Liver (tissue), 7 donors: ENCODE measurements at regions not wholly inside any gene's neighbourhood (a gene's known extent, or its start where the extent isn't known, plus 50 kb on each side); places are given as distances from the start of the nearest gene placed in this dataset.

Source experiments
- DNase-seq: peaks from one replicate; pipeline ENCODE4 v3.0.0-alpha.2; 2017; ENCODE audit warnings: low spot score
- H3K27ac ChIP-seq, 2 donors: one replicate each; pipeline ENCODE4 v1.7.0; 2013; ENCODE audit warnings: inconsistent platforms in 2 of 2, low read length in 2 of 2, control low read depth in 1 of 2, low read depth in 1 of 2, mild to moderate bottlenecking in 1 of 2
- H3K27me3 ChIP-seq, 4 donors: one replicate each; pipeline versions ENCODE4 v1.6.1 to v1.7.0; 2013; ENCODE audit warnings: low read length in 3 of 4, inconsistent platforms in 1 of 4, mild to moderate bottlenecking in 1 of 4, moderate library complexity in 1 of 4; ENCODE audit not compliant: control insufficient read depth in 4 of 4, insufficient read depth in 4 of 4
- H3K36me3 ChIP-seq, 4 donors: one replicate each; pipeline versions ENCODE4 v1.6.1 to v1.7.0; 2013; ENCODE audit warnings: low read length in 3 of 4, mild to moderate bottlenecking in 3 of 4, low read depth in 1 of 4, moderate library complexity in 1 of 4; ENCODE audit not compliant: control insufficient read depth in 4 of 4, insufficient read depth in 3 of 4
- H3K4me1 ChIP-seq, 4 donors: one replicate each; pipeline versions ENCODE4 v1.6.1 to v1.7.0; 2013; ENCODE audit warnings: low read length in 3 of 4, mild to moderate bottlenecking in 3 of 4, moderate library complexity in 1 of 4; ENCODE audit not compliant: control insufficient read depth in 4 of 4, insufficient read depth in 4 of 4
- H3K4me3 ChIP-seq, 3 donors: one replicate each; pipeline versions ENCODE4 v1.6.1 to v1.7.0; 2013; ENCODE audit warnings: low read length in 3 of 3, control low read depth in 1 of 3, low read depth in 1 of 3, mild to moderate bottlenecking in 1 of 3
- H3K9ac ChIP-seq, 2 donors: one replicate each; pipeline ENCODE4 v1.7.0; 2013; ENCODE audit warnings: low read length in 2 of 2, mild to moderate bottlenecking in 2 of 2, moderate library complexity in 2 of 2, control low read depth in 1 of 2, low read depth in 1 of 2
- H3K9me3 ChIP-seq, 4 donors: one replicate each; pipeline versions ENCODE4 v1.6.1 to v1.7.0; 2013; ENCODE audit warnings: low read length in 3 of 4; ENCODE audit not compliant: control insufficient read depth in 4 of 4
- EGR1 ChIP-seq, 2 donors: IDR thresholded peaks; 2 replicates each; pipeline ENCODE4 v1.6.1; 2016 to 2018; ENCODE audit warnings: antibody characterized with exemption in 2 of 2, low read depth in 2 of 2
- GABPA ChIP-seq, 2 donors: IDR thresholded peaks in 1 of 2; conservative IDR thresholded peaks in 1 of 2; 2 replicates each; pipeline ENCODE4 v1.6.1; 2016; ENCODE audit warnings: antibody characterized with exemption in 2 of 2, mild to moderate bottlenecking in 1 of 2, moderate library complexity in 1 of 2
- JUND ChIP-seq, 2 donors: IDR thresholded peaks; 2 replicates each; pipeline ENCODE4 v1.6.1; 2016; ENCODE audit warnings: antibody characterized with exemption in 2 of 2
- RAD21 ChIP-seq, 2 donors: IDR thresholded peaks; 2 replicates each; pipeline ENCODE4 v1.6.1; 2016; ENCODE audit warnings: antibody characterized with exemption in 2 of 2, mild to moderate bottlenecking in 2 of 2
- RXRA ChIP-seq, 2 donors: IDR thresholded peaks; 2 replicates each; pipeline ENCODE4 v1.6.1; 2017 to 2018; ENCODE audit warnings: antibody characterized with exemption in 2 of 2, mild to moderate bottlenecking in 1 of 2
- TAF1 ChIP-seq: conservative IDR thresholded peaks from 2 replicates; pipeline ENCODE4 v1.6.1; 2016; ENCODE audit warnings: antibody characterized with exemption, mild to moderate bottlenecking
- YY1 ChIP-seq: IDR thresholded peaks from 2 replicates; pipeline ENCODE4 v1.6.1; 2016; ENCODE audit warnings: antibody characterized with exemption, mild to moderate bottlenecking
- WGBS: extraction: QIAGEN DNeasy Blood & Tissue Kit; methylation state at CpG from one replicate; pipeline ENCODE4 v1.1.7; 2013; 5-methylcytosine and 5-hydroxymethylcytosine counted together
- TF ChIP-seq, protein P1 (sequence below): IDR thresholded peaks from 2 replicates; pipeline ENCODE4 v1.6.1; 2016; ENCODE audit warnings: antibody characterized with exemption
- TF ChIP-seq, protein P2 (sequence below): IDR thresholded peaks from 2 replicates; pipeline ENCODE4 v1.6.1; 2016; ENCODE audit warnings: antibody characterized with exemption
- TF ChIP-seq, protein P3 (sequence below): IDR thresholded peaks from 2 replicates; pipeline ENCODE4 v1.6.1; 2016; ENCODE audit warnings: antibody characterized with exemption
- TF ChIP-seq, protein P4 (sequence below): IDR thresholded peaks from 2 replicates; pipeline ENCODE4 v1.6.1; 2016; ENCODE audit warnings: antibody characterized with exemption, mild to moderate bottlenecking
- donor health status: healthy.
- donor health status: healthy.
- donor health status: healthy.
- donor health status: healthy.

DNA sequence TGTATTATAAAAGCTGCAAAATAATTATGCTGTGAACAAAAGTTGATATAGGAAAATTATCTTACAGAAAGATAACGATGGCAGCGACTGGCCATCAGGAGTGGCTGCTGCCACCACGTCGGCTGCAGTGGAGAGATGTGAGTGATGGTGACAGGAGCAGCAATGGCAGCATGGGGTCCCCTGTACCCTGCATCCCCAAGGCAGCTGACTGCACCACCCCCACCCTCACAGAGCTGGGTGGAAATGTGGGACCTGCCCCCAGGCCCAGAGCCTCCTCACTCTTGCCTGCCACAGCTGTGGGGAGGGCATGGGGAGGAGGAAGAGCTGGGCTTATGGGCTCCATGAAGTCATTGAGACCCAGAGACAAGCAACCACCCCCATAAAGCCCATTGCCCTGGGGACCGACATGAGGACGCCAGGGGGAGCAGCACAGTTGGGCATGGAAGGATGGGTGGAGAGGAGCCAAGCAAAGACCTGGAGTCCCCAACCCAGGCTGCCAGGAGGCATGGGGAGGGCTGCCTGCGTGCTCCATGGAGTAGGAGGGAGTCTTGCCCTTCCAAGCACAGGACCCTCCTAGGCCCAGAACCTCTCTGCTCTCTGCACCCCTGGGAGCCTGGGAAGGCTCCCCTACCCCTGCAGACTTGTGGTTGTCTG is 1090.5 kb downstream of the PCDH18 start:
- no peak for DNase-seq
- Histone ChIP-seq H3K27me3 (no peaks in the 10 kb centered on the region), H3K9ac (no peak overlapping the region), H3K36me3 (no peaks in the 10 kb centered on the region), H3K4me1 (no peaks in the 10 kb centered on the region), H3K27ac (no peak overlapping the region), H3K4me3 (no peak overlapping the region), H3K9me3 (no peaks in the 10 kb centered on the region)
- 86% methylated on average over 7 of the region's 7 CpGs for WGBS
- TF ChIP-seq, protein P1, sequence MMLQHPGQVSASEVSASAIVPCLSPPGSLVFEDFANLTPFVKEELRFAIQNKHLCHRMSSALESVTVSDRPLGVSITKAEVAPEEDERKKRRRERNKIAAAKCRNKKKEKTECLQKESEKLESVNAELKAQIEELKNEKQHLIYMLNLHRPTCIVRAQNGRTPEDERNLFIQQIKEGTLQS = no peak
- TF ChIP-seq, protein P2, sequence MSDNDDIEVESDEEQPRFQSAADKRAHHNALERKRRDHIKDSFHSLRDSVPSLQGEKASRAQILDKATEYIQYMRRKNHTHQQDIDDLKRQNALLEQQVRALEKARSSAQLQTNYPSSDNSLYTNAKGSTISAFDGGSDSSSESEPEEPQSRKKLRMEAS = no peak
- TF ChIP-seq GABPA (IDR thresholded peaks at IDR 0.05 in 1 of 2, conservative IDR thresholded peaks at IDR 0.05 in 1 of 2) = no peak

DNA sequence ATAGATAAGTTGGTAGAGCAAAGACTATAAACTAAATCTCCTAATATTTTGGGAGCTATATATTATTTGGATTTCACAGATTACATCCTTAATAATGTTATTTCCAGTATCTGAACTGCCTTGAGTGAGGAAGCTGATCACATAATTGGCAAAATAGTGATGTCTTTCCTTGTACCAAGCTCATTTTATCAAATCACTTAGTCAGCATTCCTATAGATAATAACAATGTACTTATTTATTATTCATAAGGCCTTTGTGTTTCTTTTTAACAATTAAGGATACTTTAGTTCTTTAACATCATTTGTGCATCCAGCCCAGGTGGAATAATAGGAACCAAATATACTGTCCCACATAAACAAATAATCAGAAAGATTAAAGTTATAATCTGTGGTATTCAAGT is 1093.6 kb downstream of the PCDH18 start:
- DNase-seq = no peak
- H3K9me3 ChIP-seq = no peaks in the 10 kb centered on the region
- H3K4me1 ChIP-seq = no peaks in the 10 kb centered on the region
- no peak for TF ChIP-seq RXRA (IDR thresholded peaks at IDR 0.05)
- TF ChIP-seq EGR1 (IDR thresholded peaks at IDR 0.05; ENCODE audit: low read depth in 2 of 2) = no peak
- TF ChIP-seq, protein P3, sequence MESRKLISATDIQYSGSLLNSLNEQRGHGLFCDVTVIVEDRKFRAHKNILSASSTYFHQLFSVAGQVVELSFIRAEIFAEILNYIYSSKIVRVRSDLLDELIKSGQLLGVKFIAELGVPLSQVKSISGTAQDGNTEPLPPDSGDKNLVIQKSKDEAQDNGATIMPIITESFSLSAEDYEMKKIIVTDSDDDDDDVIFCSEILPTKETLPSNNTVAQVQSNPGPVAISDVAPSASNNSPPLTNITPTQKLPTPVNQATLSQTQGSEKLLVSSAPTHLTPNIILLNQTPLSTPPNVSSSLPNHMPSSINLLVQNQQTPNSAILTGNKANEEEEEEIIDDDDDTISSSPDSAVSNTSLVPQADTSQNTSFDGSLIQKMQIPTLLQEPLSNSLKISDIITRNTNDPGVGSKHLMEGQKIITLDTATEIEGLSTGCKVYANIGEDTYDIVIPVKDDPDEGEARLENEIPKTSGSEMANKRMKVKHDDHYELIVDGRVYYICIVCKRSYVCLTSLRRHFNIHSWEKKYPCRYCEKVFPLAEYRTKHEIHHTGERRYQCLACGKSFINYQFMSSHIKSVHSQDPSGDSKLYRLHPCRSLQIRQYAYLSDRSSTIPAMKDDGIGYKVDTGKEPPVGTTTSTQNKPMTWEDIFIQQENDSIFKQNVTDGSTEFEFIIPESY = no peak
- TF ChIP-seq JUND (IDR thresholded peaks at IDR 0.05) = no peak
- TF ChIP-seq, protein P4, sequence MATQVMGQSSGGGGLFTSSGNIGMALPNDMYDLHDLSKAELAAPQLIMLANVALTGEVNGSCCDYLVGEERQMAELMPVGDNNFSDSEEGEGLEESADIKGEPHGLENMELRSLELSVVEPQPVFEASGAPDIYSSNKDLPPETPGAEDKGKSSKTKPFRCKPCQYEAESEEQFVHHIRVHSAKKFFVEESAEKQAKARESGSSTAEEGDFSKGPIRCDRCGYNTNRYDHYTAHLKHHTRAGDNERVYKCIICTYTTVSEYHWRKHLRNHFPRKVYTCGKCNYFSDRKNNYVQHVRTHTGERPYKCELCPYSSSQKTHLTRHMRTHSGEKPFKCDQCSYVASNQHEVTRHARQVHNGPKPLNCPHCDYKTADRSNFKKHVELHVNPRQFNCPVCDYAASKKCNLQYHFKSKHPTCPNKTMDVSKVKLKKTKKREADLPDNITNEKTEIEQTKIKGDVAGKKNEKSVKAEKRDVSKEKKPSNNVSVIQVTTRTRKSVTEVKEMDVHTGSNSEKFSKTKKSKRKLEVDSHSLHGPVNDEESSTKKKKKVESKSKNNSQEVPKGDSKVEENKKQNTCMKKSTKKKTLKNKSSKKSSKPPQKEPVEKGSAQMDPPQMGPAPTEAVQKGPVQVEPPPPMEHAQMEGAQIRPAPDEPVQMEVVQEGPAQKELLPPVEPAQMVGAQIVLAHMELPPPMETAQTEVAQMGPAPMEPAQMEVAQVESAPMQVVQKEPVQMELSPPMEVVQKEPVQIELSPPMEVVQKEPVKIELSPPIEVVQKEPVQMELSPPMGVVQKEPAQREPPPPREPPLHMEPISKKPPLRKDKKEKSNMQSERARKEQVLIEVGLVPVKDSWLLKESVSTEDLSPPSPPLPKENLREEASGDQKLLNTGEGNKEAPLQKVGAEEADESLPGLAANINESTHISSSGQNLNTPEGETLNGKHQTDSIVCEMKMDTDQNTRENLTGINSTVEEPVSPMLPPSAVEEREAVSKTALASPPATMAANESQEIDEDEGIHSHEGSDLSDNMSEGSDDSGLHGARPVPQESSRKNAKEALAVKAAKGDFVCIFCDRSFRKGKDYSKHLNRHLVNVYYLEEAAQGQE = no peak
- TF ChIP-seq RAD21 (IDR thresholded peaks at IDR 0.05) = no peak
- no peak for TF ChIP-seq TAF1
- no peak for TF ChIP-seq YY1
- TF ChIP-seq, protein P1 = no peak
- H3K27me3 ChIP-seq = no peaks in the 10 kb centered on the region
- no peak overlapping the region for H3K9ac ChIP-seq
- no peak overlapping the region for H3K27ac ChIP-seq
- H3K4me3 ChIP-seq = no peak overlapping the region
- H3K36me3 ChIP-seq = no peaks in the 10 kb centered on the region

DNA sequence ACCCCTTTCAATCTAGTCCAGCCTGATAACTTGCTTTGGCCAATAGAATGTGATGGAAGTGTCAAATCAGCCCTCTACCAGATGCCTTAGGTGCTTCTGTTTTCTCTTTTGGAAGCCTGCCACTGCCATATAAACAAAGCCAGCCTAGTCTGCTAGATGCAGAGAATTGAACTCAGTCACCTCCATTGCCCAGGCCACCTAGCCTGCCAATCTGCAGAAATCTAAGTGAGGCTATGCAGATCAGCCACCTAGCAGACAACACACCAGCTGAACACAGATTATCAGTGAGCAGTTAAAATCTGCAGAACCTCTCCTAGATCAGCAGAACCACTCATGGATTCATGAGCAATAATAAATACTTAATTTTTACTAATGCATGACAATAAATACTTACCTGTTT is 1108.2 kb downstream of the PCDH18 start:
- no peaks in the 10 kb centered on the region for H3K4me1 ChIP-seq
- no peak overlapping the region for H3K4me3 ChIP-seq
- no peaks in the 10 kb centered on the region for H3K9me3 ChIP-seq
- H3K27me3 ChIP-seq = no peaks in the 10 kb centered on the region
- no peak for TF ChIP-seq RXRA (IDR thresholded peaks at IDR 0.05)
- H3K27ac ChIP-seq = no peak overlapping the region
- DNase-seq = no peak
- no peak overlapping the region for H3K9ac ChIP-seq
- H3K36me3 ChIP-seq = no peaks in the 10 kb centered on the region
